Suprapubic skin (tissue), 4 donors: ENCODE measurements at regions not wholly inside any gene's neighbourhood (a gene's known extent, or its start where the extent isn't known, plus 50 kb on each side); places are given as distances from the start of the nearest gene placed in this dataset.

ENCODE experiments used
- DNase-seq, 2 donors: peaks; one replicate each; pipeline ENCODE4 v3.0.0-alpha.2; 2019; ENCODE audit warnings: low spot score in 2 of 2
- H3K27ac ChIP-seq: fragments of 200-600 bp; sonication (generic); one replicate; pipeline ENCODE4 v1.5.1; 2019
- H3K27me3 ChIP-seq: fragments of 200-600 bp; sonication (generic); one replicate; pipeline ENCODE4 v1.5.1; 2019
- H3K36me3 ChIP-seq: fragments of 200-600 bp; sonication (generic); one replicate; pipeline ENCODE4 v1.5.1; 2019
- H3K4me1 ChIP-seq: fragments of 200-600 bp; sonication (generic); one replicate; pipeline ENCODE4 v1.5.1; 2019
- H3K4me3 ChIP-seq: fragments of 200-600 bp; sonication (generic); one replicate; pipeline ENCODE4 v1.5.1; 2019; ENCODE audit warnings: mild to moderate bottlenecking
- H3K9me3 ChIP-seq: fragments of 200-600 bp; sonication (generic); one replicate; pipeline ENCODE4 v1.5.1; 2019
- EP300 ChIP-seq: sonication (generic); formaldehyde crosslinking; IDR thresholded peaks from one replicate; pipeline ENCODE4 v1.6.1; 2017; ENCODE audit warnings: antibody characterized with exemption
- POLR2A ChIP-seq, 2 donors: fragments of 450-650 bp; IDR thresholded peaks; one replicate each; pipeline ENCODE4 v1.6.1; 2017; ENCODE audit warnings: antibody characterized with exemption in 2 of 2, mild to moderate bottlenecking in 2 of 2, moderate library complexity in 2 of 2
- POLR2AphosphoS5 ChIP-seq, 3 donors: sonication (generic); formaldehyde crosslinking; IDR thresholded peaks; one replicate each; pipeline ENCODE4 v1.6.1; 2017; ENCODE audit warnings: antibody characterized with exemption in 3 of 3
- WGBS: methylation state at CpG from one replicate; pipeline ENCODE4 v1.1.5; 2018; 5-methylcytosine and 5-hydroxymethylcytosine counted together
- TF ChIP-seq, protein P1 (sequence below), 2 donors: fragments of 200-600 bp in 1 of 2; fragments of 450-650 bp in 1 of 2; sonication (generic) in 1 of 2; IDR thresholded peaks; one replicate each; pipeline ENCODE4 v1.5.1; 2016 to 2019; ENCODE audit warnings: antibody characterized with exemption in 2 of 2, mild to moderate bottlenecking in 1 of 2, moderate library complexity in 1 of 2

- 74% methylated on average over 1 of the region's 1 CpG for WGBS
- TF ChIP-seq, protein P1, sequence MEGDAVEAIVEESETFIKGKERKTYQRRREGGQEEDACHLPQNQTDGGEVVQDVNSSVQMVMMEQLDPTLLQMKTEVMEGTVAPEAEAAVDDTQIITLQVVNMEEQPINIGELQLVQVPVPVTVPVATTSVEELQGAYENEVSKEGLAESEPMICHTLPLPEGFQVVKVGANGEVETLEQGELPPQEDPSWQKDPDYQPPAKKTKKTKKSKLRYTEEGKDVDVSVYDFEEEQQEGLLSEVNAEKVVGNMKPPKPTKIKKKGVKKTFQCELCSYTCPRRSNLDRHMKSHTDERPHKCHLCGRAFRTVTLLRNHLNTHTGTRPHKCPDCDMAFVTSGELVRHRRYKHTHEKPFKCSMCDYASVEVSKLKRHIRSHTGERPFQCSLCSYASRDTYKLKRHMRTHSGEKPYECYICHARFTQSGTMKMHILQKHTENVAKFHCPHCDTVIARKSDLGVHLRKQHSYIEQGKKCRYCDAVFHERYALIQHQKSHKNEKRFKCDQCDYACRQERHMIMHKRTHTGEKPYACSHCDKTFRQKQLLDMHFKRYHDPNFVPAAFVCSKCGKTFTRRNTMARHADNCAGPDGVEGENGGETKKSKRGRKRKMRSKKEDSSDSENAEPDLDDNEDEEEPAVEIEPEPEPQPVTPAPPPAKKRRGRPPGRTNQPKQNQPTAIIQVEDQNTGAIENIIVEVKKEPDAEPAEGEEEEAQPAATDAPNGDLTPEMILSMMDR (IDR thresholded peaks at IDR 0.05), result no peak
- TF ChIP-seq EP300, result no peak
Measured at GRCh38 chr5:82669720-82670119, 391.6 kb upstream of the RPS23 start.

GRCh38 chr5:82666312-82666711, 388.2 kb upstream of the RPS23 start:
- no peak overlapping the region for H3K4me3 ChIP-seq
- H3K27ac ChIP-seq, result no peak overlapping the region
- WGBS, result 95% methylated on average over 2 of the region's 2 CpGs
- no peaks in the 10 kb centered on the region for H3K36me3 ChIP-seq
- peaks cover 6% of the 10 kb centered on the region for H3K4me1 ChIP-seq
- TF ChIP-seq EP300, result no peak
- TF ChIP-seq POLR2A (IDR thresholded peaks at IDR 0.05), result no peak
- no peak for TF ChIP-seq POLR2AphosphoS5 (IDR thresholded peaks at IDR 0.05)
- TF ChIP-seq, protein P1 (IDR thresholded peaks at IDR 0.05), result no peak
- DNase-seq, result no peak
- H3K9me3 ChIP-seq, result no peaks in the 10 kb centered on the region
- H3K27me3 ChIP-seq, result no peaks in the 10 kb centered on the region

More at GRCh38 chr5:82669720-82670119, 391.6 kb upstream of the RPS23 start:
- Histone ChIP-seq H3K27me3 (no peaks in the 10 kb centered on the region), H3K9me3 (no peaks in the 10 kb centered on the region), H3K4me3 (no peak overlapping the region), H3K27ac (no peak overlapping the region), H3K4me1 (peaks cover 6% of the 10 kb centered on the region), H3K36me3 (no peaks in the 10 kb centered on the region)
- DNase-seq, result no peak

DNA sequence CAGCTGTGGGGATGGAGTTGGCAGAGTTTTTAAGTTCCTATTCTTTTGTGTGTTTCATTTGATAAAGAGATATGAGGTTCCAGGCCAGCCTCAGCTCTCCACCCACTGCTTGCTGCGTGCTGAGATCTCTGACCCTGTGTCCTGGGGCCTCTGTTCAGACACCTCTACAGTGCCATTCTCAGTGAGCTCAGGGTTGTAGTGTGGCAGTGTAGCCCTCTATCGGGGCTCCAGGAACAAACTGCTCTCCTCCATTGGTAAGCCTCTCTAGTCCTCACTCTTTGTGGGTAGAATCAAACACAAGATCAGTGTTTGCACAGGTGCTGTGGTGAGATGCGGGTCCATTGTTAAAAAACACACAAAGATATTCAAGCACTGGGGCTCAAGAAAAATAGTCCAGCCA, 386.6 kb upstream of the RPS23 start:
- Histone ChIP-seq H3K27me3 (no peaks in the 10 kb centered on the region), H3K36me3 (no peaks in the 10 kb centered on the region), H3K9me3 (no peaks in the 10 kb centered on the region), H3K4me3 (no peak overlapping the region), H3K4me1 (peaks cover 6% of the 10 kb centered on the region), H3K27ac (no peak overlapping the region)
- 79% methylated on average over 3 of the region's 3 CpGs for WGBS
- no peak for DNase-seq
- no peak for TF ChIP-seq POLR2A (IDR thresholded peaks at IDR 0.05)
- TF ChIP-seq, protein P1 (IDR thresholded peaks at IDR 0.05), result no peak
- no peak for TF ChIP-seq POLR2AphosphoS5 (IDR thresholded peaks at IDR 0.05)
- TF ChIP-seq EP300, result no peak

GRCh38 chr5:82663225-82663624, 385.1 kb upstream of the RPS23 start:
- H3K27ac ChIP-seq, result no peak overlapping the region
- 71% methylated on average over 4 of the region's 4 CpGs for WGBS
- TF ChIP-seq POLR2AphosphoS5 (IDR thresholded peaks at IDR 0.05) (no peak), POLR2A (IDR thresholded peaks at IDR 0.05) (no peak)
- TF ChIP-seq, protein P1 (IDR thresholded peaks at IDR 0.05), result no peak
- H3K4me3 ChIP-seq, result no peak overlapping the region
- no peaks in the 10 kb centered on the region for H3K4me1 ChIP-seq
- no peak for DNase-seq
- H3K27me3 ChIP-seq, result no peaks in the 10 kb centered on the region
- H3K36me3 ChIP-seq, result no peaks in the 10 kb centered on the region
- no peaks in the 10 kb centered on the region for H3K9me3 ChIP-seq

GRCh38 chr5:82662340-82662739, 384.2 kb upstream of the RPS23 start:
- Histone ChIP-seq H3K9me3 (no peaks in the 10 kb centered on the region), H3K4me1 (no peaks in the 10 kb centered on the region), H3K36me3 (no peaks in the 10 kb centered on the region), H3K4me3 (no peak overlapping the region), H3K27me3 (no peaks in the 10 kb centered on the region), H3K27ac (no peak overlapping the region)
- WGBS, result 75% methylated on average over 1 of the region's 1 CpG
- TF ChIP-seq POLR2A (IDR thresholded peaks at IDR 0.05), result no peak
- DNase-seq, result no peak

GRCh38 chr5:82661933-82662332, 383.8 kb upstream of the RPS23 start:
- H3K9me3 ChIP-seq, result no peaks in the 10 kb centered on the region
- H3K4me3 ChIP-seq, result no peak overlapping the region
- TF ChIP-seq POLR2A (IDR thresholded peaks at IDR 0.05) (no peak), EP300 (no peak), POLR2AphosphoS5 (IDR thresholded peaks at IDR 0.05) (no peak)
- TF ChIP-seq, protein P1 (IDR thresholded peaks at IDR 0.05), result no peak
- DNase-seq, result no peak
- H3K27me3 ChIP-seq, result no peaks in the 10 kb centered on the region
- H3K27ac ChIP-seq, result no peak overlapping the region
- H3K36me3 ChIP-seq, result no peaks in the 10 kb centered on the region
- 84% methylated on average over 1 of the region's 1 CpG for WGBS
- no peaks in the 10 kb centered on the region for H3K4me1 ChIP-seq
